HG03175 (cell line): ENCODE measurements at regions not wholly inside any gene's neighbourhood (a gene's known extent, or its start where the extent isn't known, plus 50 kb on each side); places are given as distances from the start of the nearest gene placed in this dataset.
"Not testable (repeated sequence)": the region's sequence is repeated elsewhere in the genome, so short reads cannot be mapped to it uniquely, and the experiment has no call there.

Source experiments
- ATAC-seq: cut with Tn5 transposase; IDR thresholded peaks from one replicate; pipeline ENCODE4 v1.9.1; 2021; ENCODE audit warnings: mild to moderate bottlenecking, moderate library complexity; ENCODE audit not compliant: unreplicated experiment

- ATAC-seq, result no peak
Measured at GRCh38 chr20:40634891-40635290, 54.1 kb downstream of the MAFB start.

DNA sequence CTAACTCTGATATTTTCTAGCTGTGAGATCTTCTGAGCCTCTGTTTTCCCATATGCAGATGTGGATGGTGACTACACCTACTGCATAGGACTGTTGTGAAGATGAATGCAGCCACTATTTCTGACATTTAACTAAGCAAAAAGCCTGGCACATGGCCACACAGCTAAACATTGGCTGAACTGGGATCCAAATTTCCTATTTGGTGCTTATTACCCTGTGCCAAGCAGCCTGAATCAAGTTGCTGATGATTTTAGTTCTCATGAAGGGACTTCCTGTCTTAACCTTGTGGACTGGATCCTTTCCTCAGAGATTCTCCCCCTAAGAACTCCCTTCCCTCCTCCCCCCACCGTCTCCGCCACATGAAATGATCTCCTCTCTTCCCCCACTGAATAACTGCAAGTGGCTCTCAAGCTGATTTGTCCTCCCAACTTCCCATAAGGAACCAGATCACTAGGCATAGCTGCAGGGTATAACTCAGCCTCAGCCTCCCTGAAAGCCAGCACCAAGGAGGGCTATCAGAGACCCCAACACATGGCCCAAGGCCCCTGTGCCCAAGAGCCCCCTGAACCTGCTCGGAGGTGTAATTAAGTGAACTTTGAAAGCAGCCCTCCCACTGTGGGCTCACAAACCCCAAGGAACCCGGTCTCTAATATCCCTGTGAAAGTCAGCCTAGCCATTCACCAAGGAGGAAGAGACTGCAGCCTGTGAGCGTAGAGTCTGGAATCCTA, 55.7 kb downstream of the MAFB start:
- ATAC-seq, result no peak

DNA sequence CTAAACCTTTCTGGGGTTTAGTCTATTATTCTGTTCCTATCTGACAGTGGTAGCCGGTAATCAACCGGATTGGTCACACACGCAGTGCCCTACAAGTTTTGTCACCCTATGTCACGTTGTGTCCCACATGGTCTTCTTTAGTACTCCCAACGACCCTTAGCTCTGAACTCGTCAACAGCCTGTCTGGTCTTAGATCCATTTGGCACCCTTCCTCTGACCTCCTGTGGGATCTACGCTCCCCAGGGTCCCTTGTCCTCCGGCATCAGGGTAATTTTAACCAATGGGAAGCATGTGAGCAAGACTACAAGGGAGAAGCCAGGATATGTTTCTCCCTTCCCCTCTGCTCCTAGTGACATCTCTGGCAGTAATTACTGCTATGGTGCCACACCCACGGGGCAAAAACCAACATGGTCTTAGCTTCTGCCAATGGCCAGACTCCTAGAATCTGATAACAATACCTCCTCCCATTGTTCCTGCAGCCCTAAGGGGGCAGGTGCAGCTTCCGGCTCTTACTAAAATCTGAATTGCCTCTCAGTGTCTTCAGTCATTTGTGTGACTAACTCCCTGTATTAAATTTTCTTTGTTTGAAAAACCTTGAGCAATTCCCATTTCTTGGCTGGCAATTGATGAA, 56.6 kb downstream of the MAFB start:
- ATAC-seq, result no peak

DNA sequence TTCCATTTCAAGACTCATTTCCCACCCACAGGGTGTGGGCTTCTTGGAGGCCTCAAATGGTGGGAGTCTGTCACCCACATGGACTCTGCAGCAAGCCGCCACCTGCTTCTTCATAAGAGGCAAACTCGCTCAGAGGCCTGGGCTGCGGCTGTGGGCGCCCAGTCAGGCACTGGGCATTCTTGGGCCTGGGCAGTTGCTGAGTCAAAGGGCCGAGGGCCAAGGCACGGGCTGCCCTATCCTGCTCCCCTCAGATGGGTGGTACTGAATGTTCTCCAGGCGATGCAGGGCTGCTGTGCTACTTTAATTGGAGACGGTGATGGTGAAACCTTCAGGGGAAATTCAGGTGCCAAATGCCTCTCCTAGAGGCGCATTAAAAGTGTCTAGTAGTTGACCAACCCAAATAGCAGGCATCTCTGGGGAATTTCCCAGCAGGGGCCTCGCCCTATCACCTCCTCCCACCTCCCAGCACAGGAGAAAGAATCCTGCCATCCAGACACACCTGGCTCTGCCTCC, 57.9 kb downstream of the MAFB start:
- no peak for ATAC-seq

GRCh38 chr20:40630713-40631112, 58.3 kb downstream of the MAFB start:
- no peak for ATAC-seq

GRCh38 chr20:40630099-40630498, 58.9 kb downstream of the MAFB start:
- ATAC-seq, result no peak

GRCh38 chr20:40628877-40629276, 60.2 kb downstream of the MAFB start:
- ATAC-seq, result no peak

GRCh38 chr20:40619053-40619452, 70.0 kb downstream of the MAFB start:
- not testable (repeated sequence) for ATAC-seq

DNA sequence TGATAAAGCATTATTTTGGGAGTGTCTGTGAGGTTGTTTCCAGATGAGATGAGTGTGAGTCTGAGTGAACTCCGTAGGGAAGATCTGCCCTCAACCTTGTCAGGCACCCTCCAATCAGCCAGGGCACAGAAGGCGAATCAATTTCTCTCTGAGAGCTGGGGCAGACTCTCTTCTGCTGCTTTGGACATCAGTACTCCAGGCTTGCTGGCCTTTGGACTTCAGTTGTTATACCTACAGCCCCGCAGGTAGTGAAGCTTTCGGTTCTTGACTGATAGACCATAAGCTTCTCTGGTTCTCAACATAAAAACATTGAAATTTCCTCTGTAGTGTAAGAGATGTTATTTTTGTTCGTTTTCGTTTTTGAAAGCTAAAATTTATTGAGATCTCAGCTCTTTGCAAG, 71.4 kb downstream of the MAFB start:
- no peak for ATAC-seq

- no peak for ATAC-seq
Measured at GRCh38 chr20:40612837-40613236, 76.2 kb downstream of the MAFB start.

DNA sequence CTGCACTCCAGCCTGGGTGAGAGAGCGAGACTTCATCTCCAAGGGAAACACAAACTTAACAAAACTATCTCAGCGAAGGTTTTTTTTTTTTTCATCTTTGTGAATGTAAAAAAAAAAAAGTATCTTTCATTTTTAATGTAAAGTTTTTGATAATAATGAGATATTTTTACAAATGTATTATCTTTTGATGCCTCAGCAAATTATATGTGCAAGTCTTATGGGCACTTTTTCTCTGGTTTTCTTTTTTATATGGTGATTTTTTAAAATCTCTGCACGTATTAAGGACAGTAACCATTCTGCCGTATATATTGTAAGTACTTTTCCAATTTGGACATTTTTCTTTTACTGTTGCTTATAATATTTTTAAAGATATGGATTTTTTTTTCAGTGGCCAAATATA, 76.8 kb downstream of the MAFB start:
- ATAC-seq, result no peak

- ATAC-seq, result no peak
Measured at GRCh38 chr20:40610730-40611129, 78.3 kb downstream of the MAFB start.

GRCh38 chr20:40607927-40608326, 81.1 kb downstream of the MAFB start:
- no peak for ATAC-seq

DNA sequence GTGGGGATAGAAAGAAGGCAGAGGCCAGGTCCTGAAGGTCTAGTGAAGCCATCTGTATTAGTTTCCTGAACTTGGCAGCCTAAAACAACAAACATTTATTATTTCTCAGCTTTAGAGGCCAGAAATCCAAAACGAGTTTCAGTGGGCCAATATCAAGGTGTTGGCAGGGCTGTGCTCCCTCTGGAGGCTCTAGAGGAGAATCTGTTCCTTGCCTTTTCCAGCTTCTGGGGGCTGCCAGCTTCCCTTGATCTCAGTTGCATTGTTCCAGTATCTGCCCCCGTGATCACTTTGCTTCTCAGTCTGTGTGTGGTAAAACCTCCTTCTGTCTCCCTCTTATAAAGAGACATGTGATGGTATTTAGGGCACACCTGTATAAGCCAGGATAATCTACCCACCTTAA, 82.4 kb downstream of the MAFB start:
- no peak for ATAC-seq

DNA sequence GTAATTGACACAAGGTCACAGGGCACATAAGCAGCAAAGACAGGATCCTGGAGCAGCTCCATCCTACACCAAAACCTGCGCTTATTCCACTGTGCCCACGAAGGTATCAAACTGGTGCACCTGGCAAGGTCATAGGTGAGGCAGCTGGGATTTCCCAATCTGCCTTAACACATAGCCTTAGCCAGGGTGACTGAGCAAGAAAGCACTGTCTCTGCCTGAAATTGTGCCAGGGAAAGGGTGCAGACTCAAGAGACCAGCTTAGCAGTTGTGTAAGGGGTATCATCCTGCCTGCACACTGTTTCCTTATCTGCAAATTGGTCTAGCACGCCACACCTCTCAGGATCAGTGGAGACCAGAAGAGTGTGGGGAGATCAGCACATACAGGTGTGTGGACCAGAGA, 82.8 kb downstream of the MAFB start:
- no peak for ATAC-seq

DNA sequence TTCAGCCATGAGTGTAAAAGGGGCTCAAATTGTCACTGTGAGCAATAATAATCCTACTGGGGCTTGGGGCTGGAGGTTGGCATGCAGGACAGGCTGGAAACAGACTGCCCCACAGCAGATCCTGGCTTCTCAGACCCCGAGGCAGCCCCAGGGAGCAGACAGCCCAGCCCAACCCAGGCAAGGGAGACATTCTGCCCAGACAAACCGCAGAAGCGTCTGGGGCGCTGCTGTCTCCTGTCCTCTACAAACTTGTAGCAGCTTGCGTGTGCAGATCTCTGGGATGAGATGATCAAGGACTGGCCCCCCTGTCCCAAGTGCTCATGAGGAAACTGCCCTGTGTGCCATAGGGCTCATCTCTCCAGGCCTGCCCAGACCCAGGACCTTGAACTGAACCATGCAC, 84.6 kb downstream of the MAFB start:
- ATAC-seq, result no peak

GRCh38 chr20:40603057-40603651, 85.9 kb downstream of the MAFB start:
- no peak for ATAC-seq

- no peak for ATAC-seq
Measured at GRCh38 chr20:40602381-40602780, 86.7 kb downstream of the MAFB start.

- no peak for ATAC-seq
Measured at GRCh38 chr20:40600441-40601219, 88.4 kb downstream of the MAFB start.

- ATAC-seq, result no peak
Measured at GRCh38 chr20:40599987-40600386, 89.0 kb downstream of the MAFB start.

GRCh38 chr20:40592941-40593340, 96.1 kb downstream of the MAFB start:
- no peak for ATAC-seq
